Keratinocyte (primary cell): ENCODE measurements at regions not wholly inside any gene's neighbourhood (a gene's known extent, or its start where the extent isn't known, plus 50 kb on each side); places are given as distances from the start of the nearest gene placed in this dataset.

Experiments used
- DNase-seq: peaks from one replicate; pipeline ENCODE4 v3.0.0-alpha.2; 2011; ENCODE audit warnings: low read depth, missing footprints, low spot score
- FAIRE-seq: peaks from 2 replicates; lab custom pipeline; 2011; peaks lifted over from hg19 to GRCh38; lab: Jason Lieb, UNC
- H2AFZ ChIP-seq: 2 replicates; pipeline ENCODE4 v1.6.0; 2012; ENCODE audit warnings: low read length, control low read depth, inconsistent platforms; ENCODE audit not compliant: control insufficient read depth
- H3K27ac ChIP-seq: 2 replicates; pipeline ENCODE4 v1.5.1; 2011; ENCODE audit warnings: low read length; ENCODE audit not compliant: control insufficient read depth, insufficient read depth
- H3K27me3 ChIP-seq: 3 replicates; pipeline ENCODE4 v1.6.0; 2011; ENCODE audit warnings: low read length; ENCODE audit not compliant: control insufficient read depth, insufficient read depth; ENCODE audit errors: extremely low read depth
- H3K36me3 ChIP-seq, 2 experiments: 2 replicates in 1 of 2; 3 replicates in 1 of 2; pipeline ENCODE4 v1.5.1; 2011; ENCODE audit warnings: low read length in 2 of 2, mild to moderate bottlenecking in 1 of 2; ENCODE audit not compliant: control insufficient read depth in 2 of 2, insufficient read depth in 2 of 2; ENCODE audit errors: extremely low read depth in 1 of 2
- H3K4me1 ChIP-seq: 3 replicates; pipeline ENCODE4 v1.5.1; 2011; ENCODE audit warnings: low read length; ENCODE audit not compliant: control insufficient read depth, insufficient read depth; ENCODE audit errors: extremely low read depth
- H3K4me2 ChIP-seq: 3 replicates; pipeline ENCODE4 v1.6.0; 2011; ENCODE audit warnings: low read depth, low read length; ENCODE audit not compliant: control insufficient read depth, insufficient read depth; ENCODE audit errors: extremely low read depth
- H3K4me3 ChIP-seq, 3 experiments: fragments of 200-600 bp in 1 of 3; sonication (generic) in 1 of 3; 2 replicates in 2 of 3; 3 replicates in 1 of 3; pipeline ENCODE4 v1.5.1; 2011 to 2016; ENCODE audit warnings: low read length in 3 of 3, mild to moderate bottlenecking in 3 of 3, control low read depth in 2 of 3, inconsistent platforms in 1 of 3, low read depth in 1 of 3, mixed read lengths in 1 of 3, mixed run types in 1 of 3, moderate library complexity in 1 of 3; ENCODE audit not compliant: control insufficient read depth in 2 of 3, insufficient read depth in 2 of 3; ENCODE audit errors: extremely low read depth in 1 of 3
- H3K79me2 ChIP-seq: 2 replicates; pipeline ENCODE4 v1.6.0; 2012; ENCODE audit warnings: low read length; ENCODE audit not compliant: control insufficient read depth, insufficient read depth
- H3K9ac ChIP-seq: 3 replicates; pipeline ENCODE4 v1.6.0; 2011; ENCODE audit warnings: low read length; ENCODE audit not compliant: control insufficient read depth, insufficient read depth; ENCODE audit errors: extremely low read depth
- H3K9me1 ChIP-seq: 3 replicates; pipeline ENCODE4 v1.6.0; 2011; ENCODE audit warnings: low read length; ENCODE audit not compliant: control insufficient read depth, insufficient read depth; ENCODE audit errors: extremely low read depth
- H3K9me3 ChIP-seq: 2 replicates; pipeline ENCODE4 v1.5.1; 2012; ENCODE audit warnings: low read depth, low read length; ENCODE audit not compliant: control insufficient read depth
- H4K20me1 ChIP-seq: 3 replicates; pipeline ENCODE4 v1.6.0; 2011; ENCODE audit warnings: low read length; ENCODE audit not compliant: control insufficient read depth, insufficient read depth; ENCODE audit errors: extremely low read depth
- CTCF ChIP-seq, 3 experiments: IDR thresholded peaks in 1 of 3; conservative IDR thresholded peaks in 1 of 3; optimal IDR thresholded peaks in 1 of 3; 2 replicates in 2 of 3; 3 replicates in 1 of 3; pipeline versions ENCODE3 to v1.5.1; 2011; ENCODE audit warnings: low read length in 3 of 3, mild to moderate bottlenecking in 3 of 3, moderate library complexity in 2 of 3, control low read depth in 1 of 3, inconsistent platforms in 1 of 3; ENCODE audit not compliant: insufficient read depth in 2 of 3; ENCODE audit errors: extremely low read depth in 1 of 3
- EZH2 ChIP-seq: IDR thresholded peaks from one replicate; pipeline ENCODE4 v1.6.1; 2012; ENCODE audit warnings: inconsistent platforms, mild to moderate bottlenecking, low read length, moderate library complexity
- dilution Hi-C: fragments of 300-500 bp; cut with MboI; formaldehyde crosslinking; loops from one replicate; pipeline ENCODE4 v1.7.0; 2020; ENCODE audit warnings: low sequenced_read_pairs; ENCODE audit not compliant: extremely low pct_ligation_motif_present

- no peaks in the 10 kb centered on the region for H3K79me2 ChIP-seq
- TF ChIP-seq EZH2 = no peak
- TF ChIP-seq CTCF (optimal IDR thresholded peaks at IDR 0.05 in 1 of 3, IDR thresholded peaks at IDR 0.05 in 1 of 3, conservative IDR thresholded peaks at IDR 0.05 in 1 of 3; ENCODE audit: extremely low read depth in 1 of 3, insufficient read depth in 2 of 3, low read length in 3 of 3) = no peak
- H3K27me3 ChIP-seq = no peaks in the 10 kb centered on the region
- no peaks in the 10 kb centered on the region for H3K4me1 ChIP-seq
- dilution Hi-C loops = no loop called here
- no peaks in the 10 kb centered on the region for H3K9me3 ChIP-seq
- no peak overlapping the region for H3K9ac ChIP-seq
- H3K27ac ChIP-seq = no peak overlapping the region
- no peak for DNase-seq
- H3K9me1 ChIP-seq = no peaks in the 10 kb centered on the region
- H2AFZ ChIP-seq = no peak overlapping the region
- no peak overlapping the region for H3K4me2 ChIP-seq
- no peak for FAIRE-seq
- no peak overlapping the region for H3K4me3 ChIP-seq
- no peaks in the 10 kb centered on the region for H4K20me1 ChIP-seq
- H3K36me3 ChIP-seq = no peaks in the 10 kb centered on the region
These were observed 190.3 kb upstream of the ONECUT1 start for GRCh38 chr15:52980446-52980845.

GRCh38 chr15:52976516-52977075, 186.5 kb upstream of the ONECUT1 start:
- dilution Hi-C loops = no loop called here
- no peaks in the 10 kb centered on the region for H3K79me2 ChIP-seq
- no peak overlapping the region for H2AFZ ChIP-seq
- H3K9me3 ChIP-seq = no peaks in the 10 kb centered on the region
- no peaks in the 10 kb centered on the region for H3K27me3 ChIP-seq
- no peaks in the 10 kb centered on the region for H4K20me1 ChIP-seq
- TF ChIP-seq CTCF (optimal IDR thresholded peaks at IDR 0.05 in 1 of 3, IDR thresholded peaks at IDR 0.05 in 1 of 3, conservative IDR thresholded peaks at IDR 0.05 in 1 of 3; ENCODE audit: extremely low read depth in 1 of 3, insufficient read depth in 2 of 3, low read length in 3 of 3) (no peak), EZH2 (no peak)
- FAIRE-seq (no peak), DNase-seq (no peak)
- no peak overlapping the region for H3K4me3 ChIP-seq
- H3K4me2 ChIP-seq = no peak overlapping the region
- H3K9ac ChIP-seq = no peak overlapping the region
- H3K27ac ChIP-seq = no peak overlapping the region
- H3K36me3 ChIP-seq = no peaks in the 10 kb centered on the region
- H3K4me1 ChIP-seq = no peaks in the 10 kb centered on the region
- no peaks in the 10 kb centered on the region for H3K9me1 ChIP-seq
